ENCODE measurements at regions not wholly inside any gene's neighbourhood (a gene's known extent, or its start where the extent isn't known, plus 50 kb on each side); places are given as distances from the start of the nearest gene placed in this dataset.
A peak's percentile ranks its signal among the peaks of the same experiment; 100 is the strongest.
"Not testable (repeated sequence)": the region's sequence is repeated elsewhere in the genome, so short reads cannot be mapped to it uniquely, and the experiment has no call there.

- no peaks in the 10 kb centered on the region for H3K27me3 ChIP-seq (ENCODE audit: control insufficient read depth, insufficient read depth, low read length, poor library complexity, severe bottlenecking)
- 88% methylated on average over 1 of the region's 1 CpG; no CpG with 5 or more reads in 1 of the 2 experiments for WGBS, 2 experiments (ENCODE audit: insufficient coverage in 1 of 2, insufficient read length in 1 of 2)
- peak; percentile 73 for TF ChIP-seq CTCF (conservative IDR thresholded peaks at IDR 0.05)
- H3K4me3 Mint-ChIP-seq: no peak overlapping the region
- no peak overlapping the region for H3K27ac ChIP-seq (ENCODE audit: low read depth, low read length)
- H3K36me3 ChIP-seq (ENCODE audit: control insufficient read depth, insufficient read depth, low read length): no peaks in the 10 kb centered on the region
- H3K9me3 Mint-ChIP-seq: no peaks in the 10 kb centered on the region
- H3K4me1 ChIP-seq (ENCODE audit: control insufficient read depth, insufficient read depth, low read length): no peaks in the 10 kb centered on the region
- H3K9ac ChIP-seq (ENCODE audit: extremely low read depth, low read length, poor library complexity, severe bottlenecking): no peak overlapping the region
- no peaks in the 10 kb centered on the region for H3K36me3 Mint-ChIP-seq (ENCODE audit: low read depth)
- H3K9me3 ChIP-seq (ENCODE audit: control insufficient read depth, low read length): no peaks in the 10 kb centered on the region
- no peaks in the 10 kb centered on the region for H3K4me1 Mint-ChIP-seq
- peak; percentile 53 for DNase-seq
- H3K4me3 ChIP-seq (ENCODE audit: low read length): no peak overlapping the region
- H3K27ac Mint-ChIP-seq: no peak overlapping the region
- no peaks in the 10 kb centered on the region for H3K27me3 Mint-ChIP-seq (ENCODE audit: insufficient read depth)
Observed at GRCh38 chr11:42778193-42778592, 533.6 kb upstream of the API5 start.

- Histone ChIP-seq H3K4me1 (ENCODE audit: control insufficient read depth, insufficient read depth, low read length) (no peaks in the 10 kb centered on the region), H3K27me3 (ENCODE audit: control insufficient read depth, insufficient read depth, low read length, poor library complexity, severe bottlenecking) (no peaks in the 10 kb centered on the region), H3K4me3 (ENCODE audit: low read length) (no peak overlapping the region), H3K36me3 (ENCODE audit: control insufficient read depth, insufficient read depth, low read length) (no peaks in the 10 kb centered on the region), H3K27ac (ENCODE audit: low read depth, low read length) (no peak overlapping the region), H3K9me3 (ENCODE audit: control insufficient read depth, low read length) (no peaks in the 10 kb centered on the region), H3K9ac (ENCODE audit: extremely low read depth, low read length, poor library complexity, severe bottlenecking) (no peak overlapping the region)
- Mint-ChIP-seq H3K4me1 (no peaks in the 10 kb centered on the region), H3K36me3 (ENCODE audit: low read depth) (no peaks in the 10 kb centered on the region), H3K9me3 (no peaks in the 10 kb centered on the region), H3K4me3 (no peak overlapping the region), H3K27ac (no peak overlapping the region), H3K27me3 (ENCODE audit: insufficient read depth) (no peaks in the 10 kb centered on the region)
- TF ChIP-seq CTCF (conservative IDR thresholded peaks at IDR 0.05): no peak
- WGBS, 2 experiments (ENCODE audit: insufficient coverage in 1 of 2, insufficient read length in 1 of 2): 85 to 95% methylated on average over 3 of the region's 3 CpGs
- DNase-seq: no peak
Observed at GRCh38 chr11:42779555-42779954, 532.2 kb upstream of the API5 start.

GRCh38 chr11:42786981-42787380 is 524.8 kb upstream of the API5 start:
- Mint-ChIP-seq H3K36me3 (ENCODE audit: low read depth) (no peaks in the 10 kb centered on the region), H3K4me3 (no peak overlapping the region), H3K9me3 (peaks cover 21% of the 10 kb centered on the region), H3K4me1 (no peaks in the 10 kb centered on the region), H3K27me3 (ENCODE audit: insufficient read depth) (no peaks in the 10 kb centered on the region), H3K27ac (no peak overlapping the region)
- DNase-seq: no peak
- no peak for TF ChIP-seq CTCF (conservative IDR thresholded peaks at IDR 0.05)
- Histone ChIP-seq H3K9ac (ENCODE audit: extremely low read depth, low read length, poor library complexity, severe bottlenecking) (no peak overlapping the region), H3K27ac (ENCODE audit: low read depth, low read length) (no peak overlapping the region), H3K9me3 (ENCODE audit: control insufficient read depth, low read length) (no peaks in the 10 kb centered on the region), H3K36me3 (ENCODE audit: control insufficient read depth, insufficient read depth, low read length) (no peaks in the 10 kb centered on the region), H3K4me3 (ENCODE audit: low read length) (no peak overlapping the region), H3K27me3 (ENCODE audit: control insufficient read depth, insufficient read depth, low read length, poor library complexity, severe bottlenecking) (no peaks in the 10 kb centered on the region), H3K4me1 (ENCODE audit: control insufficient read depth, insufficient read depth, low read length) (no peaks in the 10 kb centered on the region)
- WGBS, 2 experiments (ENCODE audit: insufficient coverage in 1 of 2, insufficient read length in 1 of 2): 80% methylated on average over 1 of the region's 1 CpG; no CpG with 5 or more reads in 1 of the 2 experiments

DNA sequence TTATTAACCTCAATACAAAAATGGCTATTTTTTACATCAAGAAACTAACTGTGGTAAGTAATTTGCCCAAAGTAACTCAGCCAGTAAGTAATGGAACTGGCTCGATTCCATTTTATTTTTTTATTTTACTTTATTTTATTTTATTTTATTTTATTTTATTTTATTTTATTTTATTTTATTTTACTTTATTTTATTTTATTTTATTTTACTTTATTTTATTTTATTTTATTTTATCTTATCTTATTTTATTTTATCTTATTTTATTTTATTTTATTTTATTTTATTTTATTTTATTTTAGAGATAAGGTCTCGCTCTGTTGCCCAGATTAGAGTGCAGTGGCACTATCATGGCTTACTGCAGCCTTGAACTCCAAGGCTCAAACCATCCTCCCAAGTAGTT is 516.3 kb upstream of the API5 start:
- not testable (repeated sequence) for H3K9ac ChIP-seq (ENCODE audit: extremely low read depth, low read length, poor library complexity, severe bottlenecking); H3K27me3 ChIP-seq (ENCODE audit: control insufficient read depth, insufficient read depth, low read length, poor library complexity, severe bottlenecking); H3K27ac ChIP-seq (ENCODE audit: low read depth, low read length); H3K4me3 ChIP-seq (ENCODE audit: low read length); H3K9me3 ChIP-seq (ENCODE audit: control insufficient read depth, low read length); H3K27me3 Mint-ChIP-seq (ENCODE audit: insufficient read depth); H3K4me3 Mint-ChIP-seq; H3K4me1 Mint-ChIP-seq; H3K36me3 ChIP-seq (ENCODE audit: control insufficient read depth, insufficient read depth, low read length); H3K4me1 ChIP-seq (ENCODE audit: control insufficient read depth, insufficient read depth, low read length); H3K36me3 Mint-ChIP-seq (ENCODE audit: low read depth); H3K27ac Mint-ChIP-seq; DNase-seq
- WGBS, 2 experiments (ENCODE audit: insufficient coverage in 1 of 2, insufficient read length in 1 of 2): no CpG with 5 or more reads among the region's 2 CpGs
- peaks cover 18% of the 10 kb centered on the region for H3K9me3 Mint-ChIP-seq
